OCI-LY7 (cell line): ENCODE measurements at regions not wholly inside any gene's neighbourhood (a gene's known extent, or its start where the extent isn't known, plus 50 kb on each side); places are given as distances from the start of the nearest gene placed in this dataset.

Experiments
- BruUV-seq: library from RNA; stranded (reverse); fragments of 400-500 nt; replicated peaks from 2 replicates; lab custom pipeline; 2021; lab: Mats Ljungman, UMichigan
- CTCF ChIA-PET: fragments of 300-600 bp; sonication (Branson Sonifier 250); formaldehyde crosslinking; loops from one replicate; lab custom pipeline; 2022; ENCODE audit warnings: antibody characterized with exemption; ENCODE audit not compliant: unreplicated experiment; lab: Charles Lee
- POLR2A ChIA-PET: fragments of 300-600 bp; sonication (Branson Sonifier 250); formaldehyde crosslinking; loops from one replicate; lab custom pipeline; 2022; ENCODE audit warnings: antibody characterized with exemption; lab: Charles Lee
- DNase-seq: peaks from one replicate; pipeline ENCODE4 v3.0.0-alpha.2; 2015; ENCODE audit warnings: low spot score
- H2AFZ ChIP-seq: fragments of 200-600 bp; sonication (generic), shearing (Covaris generic); 2 replicates; pipeline ENCODE4 v1.6.1; 2014; ENCODE audit warnings: mild to moderate bottlenecking, antibody characterized with exemption, low read length, moderate library complexity
- H3K27ac ChIP-seq: fragments of 200-600 bp; sonication (generic); 2 replicates; pipeline ENCODE4 v1.5.1; 2014; ENCODE audit warnings: mixed run types, low read depth, mild to moderate bottlenecking, moderate library complexity, low read length, inconsistent platforms; ENCODE audit not compliant: poor library complexity, severe bottlenecking
- H3K36me3 ChIP-seq: fragments of 200-600 bp; sonication (generic); 2 replicates; pipeline ENCODE4 v1.6.1; 2014; ENCODE audit warnings: mild to moderate bottlenecking, antibody characterized with exemption, low read length, moderate library complexity, mixed read lengths; ENCODE audit not compliant: insufficient read depth
- H3K4me1 ChIP-seq: fragments of 200-600 bp; sonication (generic); 2 replicates; pipeline ENCODE4 v1.5.1; 2014; ENCODE audit warnings: mild to moderate bottlenecking, low read length; ENCODE audit not compliant: insufficient read depth, poor library complexity, severe bottlenecking
- H3K4me2 ChIP-seq: fragments of 200-600 bp; sonication (generic); 2 replicates; pipeline ENCODE4 v1.6.1; 2014; ENCODE audit warnings: mild to moderate bottlenecking, low read length
- H3K4me3 ChIP-seq: fragments of 200-600 bp; sonication (generic); 2 replicates; pipeline ENCODE4 v1.5.1; 2014; ENCODE audit warnings: mild to moderate bottlenecking, low read depth, low read length; ENCODE audit not compliant: poor library complexity, severe bottlenecking
- H3K79me2 ChIP-seq: fragments of 200-600 bp; sonication (generic); 2 replicates; pipeline ENCODE4 v1.6.1; 2016; ENCODE audit warnings: low read depth, mild to moderate bottlenecking, low read length, moderate library complexity, mixed read lengths; ENCODE audit not compliant: insufficient read depth
- H3K9me2 ChIP-seq: fragments of 200-600 bp; sonication (generic); 2 replicates; pipeline ENCODE4 v1.6.1; 2016; ENCODE audit warnings: mild to moderate bottlenecking, low read length, mixed read lengths; ENCODE audit not compliant: insufficient read depth
- H3K9me3 ChIP-seq: fragments of 200-600 bp; sonication (generic); 2 replicates; pipeline ENCODE4 v1.6.1; 2014; ENCODE audit warnings: mild to moderate bottlenecking, mixed run types, low read length, mixed read lengths
- H4K20me1 ChIP-seq: fragments of 200-600 bp; sonication (generic); 2 replicates; pipeline ENCODE4 v1.6.1; 2014; ENCODE audit warnings: mild to moderate bottlenecking, antibody characterized with exemption, low read length, moderate library complexity, mixed read lengths; ENCODE audit not compliant: insufficient read depth
- EZH2phosphoT487 ChIP-seq: fragments of 200-600 bp; sonication (generic); IDR thresholded peaks from 2 replicates; pipeline ENCODE4 v1.6.1; 2018; ENCODE audit warnings: low read depth, borderline replicate concordance, mild to moderate bottlenecking, mixed run types, antibody characterized with exemption, low read length, moderate library complexity, mixed read lengths
- intact Hi-C: fragments of 100-400 bp; cut with micrococcal nuclease; formaldehyde crosslinking; loops from one replicate; pipeline ENCODE4 v1.10.0; 2022; ENCODE audit not compliant: unreplicated experiment
- TF ChIP-seq, protein P1 (sequence below): fragments of 200-600 bp; sonication (generic); conservative IDR thresholded peaks from 2 replicates; pipeline ENCODE4 v1.5.1; 2014; ENCODE audit warnings: mild to moderate bottlenecking, antibody characterized with exemption, low read length, moderate library complexity, mixed read lengths

DNA sequence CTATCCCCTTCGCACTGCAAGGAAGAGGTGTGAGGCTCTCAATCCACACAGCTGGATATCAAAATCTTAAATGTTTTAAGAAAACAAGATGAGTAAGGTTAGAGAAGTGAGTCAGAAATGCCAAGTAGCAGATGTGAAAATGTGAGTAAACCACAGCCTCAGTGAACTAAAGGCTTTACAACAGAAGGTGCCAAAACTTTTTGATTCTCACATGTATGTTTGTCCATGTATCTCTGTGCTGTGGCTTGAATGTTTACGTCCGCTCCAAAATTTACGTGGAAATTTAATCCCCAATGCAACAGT is 126.8 kb upstream of the PFN2 start:
- Histone ChIP-seq H3K27ac (no peak overlapping the region), H2AFZ (no peak overlapping the region), H3K4me3 (no peak overlapping the region), H4K20me1 (no peaks in the 10 kb centered on the region), H3K9me2 (no peaks in the 10 kb centered on the region), H3K4me1 (no peaks in the 10 kb centered on the region), H3K36me3 (no peaks in the 10 kb centered on the region), H3K79me2 (no peaks in the 10 kb centered on the region), H3K9me3 (no peaks in the 10 kb centered on the region), H3K4me2 (no peak overlapping the region)
- DNase-seq, result no peak
- ChIA-PET POLR2A (no interaction called here), CTCF (no interaction called here)
- TF ChIP-seq, protein P1, sequence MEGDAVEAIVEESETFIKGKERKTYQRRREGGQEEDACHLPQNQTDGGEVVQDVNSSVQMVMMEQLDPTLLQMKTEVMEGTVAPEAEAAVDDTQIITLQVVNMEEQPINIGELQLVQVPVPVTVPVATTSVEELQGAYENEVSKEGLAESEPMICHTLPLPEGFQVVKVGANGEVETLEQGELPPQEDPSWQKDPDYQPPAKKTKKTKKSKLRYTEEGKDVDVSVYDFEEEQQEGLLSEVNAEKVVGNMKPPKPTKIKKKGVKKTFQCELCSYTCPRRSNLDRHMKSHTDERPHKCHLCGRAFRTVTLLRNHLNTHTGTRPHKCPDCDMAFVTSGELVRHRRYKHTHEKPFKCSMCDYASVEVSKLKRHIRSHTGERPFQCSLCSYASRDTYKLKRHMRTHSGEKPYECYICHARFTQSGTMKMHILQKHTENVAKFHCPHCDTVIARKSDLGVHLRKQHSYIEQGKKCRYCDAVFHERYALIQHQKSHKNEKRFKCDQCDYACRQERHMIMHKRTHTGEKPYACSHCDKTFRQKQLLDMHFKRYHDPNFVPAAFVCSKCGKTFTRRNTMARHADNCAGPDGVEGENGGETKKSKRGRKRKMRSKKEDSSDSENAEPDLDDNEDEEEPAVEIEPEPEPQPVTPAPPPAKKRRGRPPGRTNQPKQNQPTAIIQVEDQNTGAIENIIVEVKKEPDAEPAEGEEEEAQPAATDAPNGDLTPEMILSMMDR, result no peak
- TF ChIP-seq EZH2phosphoT487, result no peak
- BruUV-seq, result no TSS peak
- intact Hi-C loops, result no loop called here

DNA sequence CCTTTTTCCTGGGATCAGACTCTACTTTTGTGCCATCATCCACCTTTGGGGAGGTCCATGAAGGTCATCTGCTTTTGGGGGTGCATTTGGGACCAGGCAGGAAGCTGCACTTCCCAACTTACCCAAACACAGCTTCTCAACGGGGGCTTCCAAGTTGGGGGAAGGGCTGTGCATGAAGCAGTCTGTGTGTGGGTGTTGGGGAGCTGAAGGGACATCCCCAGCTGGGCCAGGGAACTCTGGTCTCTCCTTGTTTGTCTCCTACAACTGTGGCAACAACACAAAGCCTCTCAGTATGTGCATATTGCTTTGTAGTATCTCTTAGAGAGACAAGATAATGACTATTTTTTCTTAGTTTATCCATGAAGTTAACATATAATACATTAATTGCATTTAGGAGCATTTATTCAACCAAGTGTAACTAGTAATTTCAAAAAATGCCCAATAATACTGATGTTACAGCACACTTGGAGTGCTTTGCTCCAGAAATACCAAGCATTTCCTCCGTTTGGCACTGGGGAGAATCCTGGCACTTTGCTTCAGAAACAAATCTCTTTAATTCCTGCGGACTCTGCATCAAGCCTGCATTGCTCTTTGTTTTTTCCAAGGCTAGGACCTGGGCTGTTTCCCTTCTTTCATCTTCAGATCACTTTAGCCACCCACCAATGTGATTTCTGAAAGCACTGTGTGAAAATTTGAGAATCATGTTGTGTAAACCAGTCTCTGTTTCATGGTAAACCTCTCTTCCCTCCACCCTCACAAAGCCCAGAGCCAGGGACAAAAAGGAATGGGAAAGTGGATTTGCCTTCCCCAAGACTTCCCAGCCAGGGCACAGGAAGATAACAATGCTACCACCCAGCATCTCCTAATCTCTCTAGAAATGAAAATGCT is 126.2 kb upstream of the PFN2 start:
- H3K9me2 ChIP-seq, result no peaks in the 10 kb centered on the region
- H2AFZ ChIP-seq, result no peak overlapping the region
- DNase-seq, result no peak
- H3K79me2 ChIP-seq, result no peaks in the 10 kb centered on the region
- POLR2A ChIA-PET, result no interaction called here
- no peak for TF ChIP-seq EZH2phosphoT487
- TF ChIP-seq, protein P1, result no peak
- no peak overlapping the region for H3K27ac ChIP-seq
- no peaks in the 10 kb centered on the region for H3K4me1 ChIP-seq
- no peaks in the 10 kb centered on the region for H3K36me3 ChIP-seq
- H4K20me1 ChIP-seq, result no peaks in the 10 kb centered on the region
- CTCF ChIA-PET, result no interaction called here
- no TSS peak for BruUV-seq
- intact Hi-C loops, result no loop called here
- H3K4me2 ChIP-seq, result no peak overlapping the region
- H3K4me3 ChIP-seq, result no peak overlapping the region
- H3K9me3 ChIP-seq, result no peaks in the 10 kb centered on the region
